CD4-positive, CD25-positive, alpha-beta regulatory T cell (primary cell): ENCODE measurements at regions not wholly inside any gene's neighbourhood (a gene's known extent, or its start where the extent isn't known, plus 50 kb on each side); places are given as distances from the start of the nearest gene placed in this dataset.
"Not testable (repeated sequence)": the region's sequence is repeated elsewhere in the genome, so short reads cannot be mapped to it uniquely, and the experiment has no call there.

Experiments used
- ATAC-seq, 2 donors: fragments of 150-1000 bp; cut with Tn5 transposase; one replicate each; pipeline ENCODE4 v1.10.0; 2021; ENCODE audit warnings: low read depth in 2 of 2, moderate number of reproducible peaks in 2 of 2, moderate library complexity in 1 of 2
- DNase-seq, 3 donors: peaks; one replicate each; pipeline versions ENCODE4 v3.0.0 to v3.0.0-alpha.2; 2012 to 2022; ENCODE audit warnings: mixed read lengths in 1 of 3
- H3K27ac ChIP-seq: one replicate; pipeline ENCODE4 v1.7.0; 2013; ENCODE audit warnings: mild to moderate bottlenecking, low read length; ENCODE audit not compliant: insufficient read depth, poor library complexity, severe bottlenecking
- H3K27me3 ChIP-seq: one replicate; pipeline ENCODE4 v1.7.0; 2013; ENCODE audit warnings: low read length; ENCODE audit not compliant: control insufficient read depth, insufficient read depth
- H3K36me3 ChIP-seq: one replicate; pipeline ENCODE4 v1.7.0; 2013; ENCODE audit warnings: mild to moderate bottlenecking, low read length, moderate library complexity; ENCODE audit not compliant: control insufficient read depth, insufficient read depth
- H3K4me1 ChIP-seq: 2 replicates; pipeline ENCODE4 v1.7.0; 2013; ENCODE audit warnings: mild to moderate bottlenecking, low read length; ENCODE audit not compliant: insufficient read depth, control insufficient read depth, poor library complexity, severe bottlenecking
- H3K4me3 ChIP-seq: one replicate; pipeline ENCODE4 v1.7.0; 2013; ENCODE audit warnings: low read depth, mild to moderate bottlenecking, low read length, moderate library complexity
- H3K9me3 ChIP-seq, 2 experiments: 1 replicate in 1 of 2; 2 replicates in 1 of 2; pipeline ENCODE4 v1.7.0; 2013; ENCODE audit warnings: low read length in 2 of 2, mild to moderate bottlenecking in 1 of 2, moderate library complexity in 1 of 2; ENCODE audit not compliant: control insufficient read depth in 2 of 2
- H3K27ac Mint-ChIP-seq, 3 donors: one replicate each; pipeline ENCODE4 v1.8.0; 2020 to 2022; ENCODE audit warnings: mild to moderate bottlenecking in 3 of 3, mixed read lengths in 3 of 3, moderate library complexity in 2 of 3
- H3K27me3 Mint-ChIP-seq: one replicate; pipeline ENCODE4 v1.8.0; 2022; ENCODE audit warnings: mild to moderate bottlenecking, mixed read lengths
- H3K36me3 Mint-ChIP-seq: one replicate; pipeline ENCODE4 v1.8.0; 2020; ENCODE audit warnings: mixed read lengths
- H3K4me1 Mint-ChIP-seq, 4 donors: one replicate each; pipeline ENCODE4 v1.8.0; 2020 to 2022; ENCODE audit warnings: mixed read lengths in 4 of 4, mild to moderate bottlenecking in 1 of 4
- H3K4me3 Mint-ChIP-seq, 4 donors: one replicate each; pipeline ENCODE4 v1.8.0; 2020 to 2022; ENCODE audit warnings: mild to moderate bottlenecking in 4 of 4, mixed read lengths in 4 of 4, moderate library complexity in 3 of 4
- H3K9me3 Mint-ChIP-seq, 7 donors: one replicate each; pipeline ENCODE4 v1.8.0; 2020 to 2022; ENCODE audit warnings: mixed read lengths in 7 of 7, mild to moderate bottlenecking in 3 of 7, moderate library complexity in 2 of 7

DNA sequence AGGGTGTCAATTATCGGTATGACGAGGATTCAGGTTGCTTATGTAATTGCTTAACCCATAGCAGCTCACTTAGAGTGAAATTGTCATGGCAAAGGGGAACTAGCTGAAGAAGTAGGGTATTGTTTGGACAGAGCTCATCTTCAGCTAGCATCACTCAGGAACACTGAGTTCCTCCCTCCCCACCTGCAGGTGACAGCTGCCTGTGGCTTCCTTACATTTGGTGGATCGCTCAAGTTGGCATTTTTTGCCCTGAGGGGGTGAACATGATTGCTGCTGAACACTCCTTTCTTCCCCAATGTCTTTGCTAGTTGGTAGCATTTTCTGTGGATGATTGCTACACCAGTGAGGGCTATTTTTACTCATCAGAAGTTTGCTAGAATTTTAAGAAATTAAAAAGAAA, 86.7 kb upstream of the THUMPD2 start:
- H3K9me3 ChIP-seq: no peaks in the 10 kb centered on the region

DNA sequence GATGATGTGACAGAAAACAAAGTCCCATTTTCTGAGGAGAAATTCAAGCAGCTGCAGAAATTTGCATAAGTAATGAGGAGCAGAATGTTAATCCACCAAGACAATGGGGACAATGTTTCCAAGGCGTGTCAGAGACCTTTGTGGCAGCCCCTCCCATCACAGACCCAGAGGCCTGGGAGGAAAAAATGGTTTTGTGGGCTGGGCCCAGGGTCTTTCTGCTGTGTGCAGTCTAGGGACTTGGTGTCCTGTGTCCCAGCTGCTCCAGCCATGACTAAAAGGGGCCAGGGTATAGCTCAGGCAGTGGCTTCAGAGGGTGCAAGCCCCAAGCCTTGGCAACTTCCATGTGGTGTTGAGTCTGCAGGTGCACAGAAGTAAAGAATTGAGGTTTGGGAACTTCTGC, 84.6 kb upstream of the THUMPD2 start:
- H3K4me1 Mint-ChIP-seq, H3K4me3 ChIP-seq, H3K4me3 Mint-ChIP-seq, DNase-seq, H3K36me3 ChIP-seq, H3K27me3 Mint-ChIP-seq, H3K9me3 Mint-ChIP-seq, ATAC-seq, H3K9me3 ChIP-seq, H3K36me3 Mint-ChIP-seq, H3K4me1 ChIP-seq, H3K27ac ChIP-seq, H3K27ac Mint-ChIP-seq, H3K27me3 ChIP-seq: not testable (repeated sequence)

More for the DNA sequence above, 86.7 kb upstream of the THUMPD2 start:
- Histone ChIP-seq H3K36me3 (no peaks in the 10 kb centered on the region), H3K27ac (no peak overlapping the region), H3K27me3 (no peaks in the 10 kb centered on the region), H3K4me3 (no peak overlapping the region), H3K4me1 (no peaks in the 10 kb centered on the region)
- Mint-ChIP-seq H3K4me3 (no peak overlapping the region), H3K4me1 (no peaks in the 10 kb centered on the region), H3K36me3 (no peaks in the 10 kb centered on the region), H3K27ac (no peak overlapping the region), H3K9me3 (peaks cover 0 to 5% (median 2%) of the 10 kb centered on the region in 7 donors), H3K27me3 (no peaks in the 10 kb centered on the region)
- no peak for ATAC-seq
- DNase-seq: no peak

DNA sequence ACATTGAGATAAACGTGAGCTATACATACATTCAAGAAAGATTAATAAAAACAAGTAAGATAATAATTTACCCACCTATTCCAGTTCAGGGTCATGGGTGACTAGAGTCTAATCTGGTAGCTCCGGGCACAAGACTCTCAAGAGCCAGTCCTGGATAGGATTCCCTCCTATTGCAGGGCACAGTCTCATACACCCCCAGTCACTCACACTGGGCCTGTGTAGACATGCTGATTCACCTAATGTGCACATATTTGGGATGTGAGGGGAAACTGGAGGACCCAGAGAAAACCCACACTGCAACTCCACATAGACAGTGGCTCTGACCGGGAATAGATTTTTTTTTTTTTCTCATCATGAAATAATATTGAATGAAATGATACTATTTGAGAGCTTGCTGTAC, 81.5 kb upstream of the THUMPD2 start:
- no peaks in the 10 kb centered on the region for H3K4me1 Mint-ChIP-seq
- H3K9me3 ChIP-seq: no peaks in the 10 kb centered on the region

DNA sequence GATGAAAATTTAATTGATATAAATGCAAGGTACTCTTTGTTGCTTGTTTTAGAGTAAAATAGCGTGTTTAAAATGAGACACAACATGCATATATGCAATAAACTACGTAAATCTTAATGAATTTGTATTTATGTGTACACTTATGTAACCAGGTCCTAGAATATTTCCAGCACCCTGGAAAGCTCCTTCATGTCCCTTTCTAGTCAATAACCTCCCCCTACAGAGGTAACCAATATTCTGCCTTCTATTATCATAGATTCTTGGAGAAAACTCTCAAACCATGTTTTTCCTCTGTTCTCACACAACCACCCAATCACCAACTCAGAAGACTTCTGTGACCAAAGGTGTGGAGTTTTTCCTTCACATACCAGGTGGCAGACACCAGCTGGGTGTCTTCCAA, 79.6 kb upstream of the THUMPD2 start:
- ATAC-seq: no peak
- Histone ChIP-seq H3K4me3 (no peak overlapping the region), H3K36me3 (no peaks in the 10 kb centered on the region), H3K9me3 (no peaks in the 10 kb centered on the region), H3K27ac (no peak overlapping the region), H3K27me3 (no peaks in the 10 kb centered on the region), H3K4me1 (no peaks in the 10 kb centered on the region)
- Mint-ChIP-seq H3K9me3 (peaks cover 0 to 3% (median 0%) of the 10 kb centered on the region in 7 donors), H3K27me3 (no peaks in the 10 kb centered on the region), H3K27ac (no peak overlapping the region), H3K4me1 (no peaks in the 10 kb centered on the region), H3K4me3 (no peak overlapping the region), H3K36me3 (no peaks in the 10 kb centered on the region)
- DNase-seq: no peak

More for the DNA sequence above, 81.5 kb upstream of the THUMPD2 start:
- no peak for DNase-seq
- Histone ChIP-seq H3K36me3 (no peaks in the 10 kb centered on the region), H3K27me3 (no peaks in the 10 kb centered on the region), H3K4me3 (no peak overlapping the region), H3K4me1 (no peaks in the 10 kb centered on the region), H3K27ac (no peak overlapping the region)
- no peaks in the 10 kb centered on the region for H3K36me3 Mint-ChIP-seq
- no peak overlapping the region for H3K27ac Mint-ChIP-seq
- no peaks in the 10 kb centered on the region for H3K27me3 Mint-ChIP-seq
- no peak for ATAC-seq
- peaks cover 0 to 5% (median 2%) of the 10 kb centered on the region in 7 donors for H3K9me3 Mint-ChIP-seq
- H3K4me3 Mint-ChIP-seq: no peak overlapping the region

DNA sequence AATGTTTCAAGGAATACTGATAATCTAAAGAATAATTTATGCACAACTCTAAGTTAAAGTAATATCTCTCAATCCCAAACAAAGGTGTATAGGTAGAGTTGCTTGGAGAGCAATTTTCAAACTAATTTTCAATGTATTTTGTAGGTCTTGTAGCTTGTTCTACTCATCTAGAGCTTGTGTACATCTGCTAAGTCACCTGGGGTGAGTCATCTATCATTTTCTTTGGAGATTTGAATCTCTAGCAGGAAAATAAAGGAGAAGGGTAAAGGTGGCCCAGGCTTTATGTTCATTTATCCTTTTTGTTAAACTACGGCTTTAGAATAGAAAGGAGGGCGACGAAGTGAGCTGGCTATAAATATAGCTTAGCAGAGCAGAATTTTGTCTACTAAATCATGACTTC, 76.8 kb upstream of the THUMPD2 start:
- Mint-ChIP-seq H3K9me3 (no peaks in the 10 kb centered on the region), H3K36me3 (no peaks in the 10 kb centered on the region), H3K27me3 (no peaks in the 10 kb centered on the region), H3K27ac (no peak overlapping the region), H3K4me1 (no peaks in the 10 kb centered on the region), H3K4me3 (no peak overlapping the region)
- no peak overlapping the region for H3K27ac ChIP-seq
- no peaks in the 10 kb centered on the region for H3K36me3 ChIP-seq
- H3K27me3 ChIP-seq: no peaks in the 10 kb centered on the region
- H3K9me3 ChIP-seq: no peaks in the 10 kb centered on the region
- ATAC-seq (no peak), DNase-seq (no peak)
- H3K4me3 ChIP-seq: no peak overlapping the region
- H3K4me1 ChIP-seq: no peaks in the 10 kb centered on the region

DNA sequence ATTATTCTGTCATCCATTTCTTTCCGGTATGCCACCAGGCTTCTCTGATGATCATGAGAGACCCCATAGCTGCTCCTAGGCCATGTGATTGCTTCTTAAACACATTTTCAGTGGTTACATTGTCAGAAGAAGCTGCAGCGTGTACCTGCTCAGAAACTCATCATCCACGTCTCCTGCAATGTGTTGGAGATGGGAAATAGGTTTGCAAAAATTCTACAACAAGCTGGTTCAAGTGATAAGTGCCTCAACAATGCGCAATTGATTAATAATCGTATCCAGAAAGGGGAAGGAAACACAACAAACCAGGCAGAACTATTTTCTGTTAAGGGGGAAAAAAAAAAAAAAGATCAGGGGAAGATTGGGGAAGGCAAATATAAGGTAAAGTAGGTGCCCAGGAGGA, 75.7 kb upstream of the THUMPD2 start:
- H3K27me3 Mint-ChIP-seq: no peaks in the 10 kb centered on the region
- H3K27ac ChIP-seq: no peak overlapping the region
- no peaks in the 10 kb centered on the region for H3K4me1 Mint-ChIP-seq
- H3K4me3 Mint-ChIP-seq: no peak overlapping the region
- peaks cover 0 to 2% (median 0%) of the 10 kb centered on the region in 7 donors for H3K9me3 Mint-ChIP-seq
- no peak overlapping the region for H3K27ac Mint-ChIP-seq
- DNase-seq (no peak), ATAC-seq (no peak)
- H3K9me3 ChIP-seq: no peaks in the 10 kb centered on the region
- no peaks in the 10 kb centered on the region for H3K4me1 ChIP-seq
- H3K27me3 ChIP-seq: no peaks in the 10 kb centered on the region
- H3K36me3 ChIP-seq: no peaks in the 10 kb centered on the region
- H3K4me3 ChIP-seq: no peak overlapping the region
- H3K36me3 Mint-ChIP-seq: no peaks in the 10 kb centered on the region

DNA sequence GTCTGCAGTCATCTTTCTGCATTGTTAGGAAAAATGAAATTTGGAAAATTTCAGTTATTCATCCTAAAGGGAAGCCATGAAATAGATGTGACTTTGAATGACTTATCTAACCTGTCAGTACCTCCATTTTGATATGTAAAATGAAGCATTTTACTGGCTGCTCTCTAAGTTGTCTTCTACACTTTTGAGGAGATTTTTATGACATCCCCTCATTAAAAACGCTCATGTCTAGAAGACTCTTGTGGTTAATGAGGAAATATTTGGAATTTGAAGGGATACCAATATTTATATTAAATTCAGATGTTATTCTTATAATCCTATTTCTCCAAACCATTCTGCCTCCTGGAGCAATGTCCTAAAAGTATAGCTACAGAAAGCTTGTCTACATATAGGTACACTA, 73.8 kb upstream of the THUMPD2 start:
- H3K9me3 Mint-ChIP-seq: peaks cover 0 to 2% (median 0%) of the 10 kb centered on the region in 7 donors
- ATAC-seq (no peak), DNase-seq (no peak)
- Histone ChIP-seq H3K36me3 (no peaks in the 10 kb centered on the region), H3K4me3 (no peak overlapping the region), H3K4me1 (no peaks in the 10 kb centered on the region), H3K9me3 (no peaks in the 10 kb centered on the region), H3K27ac (no peak overlapping the region), H3K27me3 (no peaks in the 10 kb centered on the region)
- H3K27me3 Mint-ChIP-seq: no peaks in the 10 kb centered on the region
- H3K27ac Mint-ChIP-seq: no peak overlapping the region
- H3K4me3 Mint-ChIP-seq: no peak overlapping the region
- H3K36me3 Mint-ChIP-seq: no peaks in the 10 kb centered on the region
- H3K4me1 Mint-ChIP-seq: no peaks in the 10 kb centered on the region

DNA sequence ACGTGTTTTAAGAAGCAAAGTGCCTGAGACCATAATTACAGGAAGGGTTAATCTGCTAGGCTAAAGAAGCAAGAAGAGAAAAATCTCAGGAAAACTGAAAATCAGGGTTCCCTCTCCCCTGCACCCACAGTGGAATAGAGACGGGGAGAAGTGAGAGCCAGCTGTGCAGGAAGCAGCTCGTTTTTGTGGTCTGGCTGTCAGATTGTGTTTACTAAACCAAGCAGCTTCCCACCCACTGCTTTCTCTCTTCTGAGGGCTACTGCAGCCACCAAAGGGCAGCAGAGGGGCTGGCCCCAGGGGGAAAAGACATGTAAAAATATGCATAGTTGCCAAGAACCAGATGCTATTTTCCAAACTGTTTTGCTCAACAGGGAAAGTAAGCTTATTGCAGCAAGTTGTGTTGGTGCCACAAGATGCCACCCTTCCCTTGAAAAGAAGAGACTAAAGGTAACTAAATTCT, 72.6 kb upstream of the THUMPD2 start:
- no peak for DNase-seq
- peaks cover 0 to 2% (median 0%) of the 10 kb centered on the region in 7 donors for H3K9me3 Mint-ChIP-seq
- H3K4me3 Mint-ChIP-seq: no peak overlapping the region

More for the DNA sequence above, 72.6 kb upstream of the THUMPD2 start:
- Histone ChIP-seq H3K4me1 (no peaks in the 10 kb centered on the region), H3K27ac (no peak overlapping the region), H3K27me3 (peaks cover 2% of the 10 kb centered on the region), H3K36me3 (no peaks in the 10 kb centered on the region), H3K9me3 (no peaks in the 10 kb centered on the region), H3K4me3 (no peak overlapping the region)
- Mint-ChIP-seq H3K4me1 (no peaks in the 10 kb centered on the region), H3K27me3 (peaks cover 4% of the 10 kb centered on the region), H3K27ac (no peak overlapping the region), H3K36me3 (no peaks in the 10 kb centered on the region)
- no peak for ATAC-seq
